ENCODE measurements at regions not wholly inside any gene's neighbourhood (a gene's known extent, or its start where the extent isn't known, plus 50 kb on each side); places are given as distances from the start of the nearest gene placed in this dataset.

DNA sequence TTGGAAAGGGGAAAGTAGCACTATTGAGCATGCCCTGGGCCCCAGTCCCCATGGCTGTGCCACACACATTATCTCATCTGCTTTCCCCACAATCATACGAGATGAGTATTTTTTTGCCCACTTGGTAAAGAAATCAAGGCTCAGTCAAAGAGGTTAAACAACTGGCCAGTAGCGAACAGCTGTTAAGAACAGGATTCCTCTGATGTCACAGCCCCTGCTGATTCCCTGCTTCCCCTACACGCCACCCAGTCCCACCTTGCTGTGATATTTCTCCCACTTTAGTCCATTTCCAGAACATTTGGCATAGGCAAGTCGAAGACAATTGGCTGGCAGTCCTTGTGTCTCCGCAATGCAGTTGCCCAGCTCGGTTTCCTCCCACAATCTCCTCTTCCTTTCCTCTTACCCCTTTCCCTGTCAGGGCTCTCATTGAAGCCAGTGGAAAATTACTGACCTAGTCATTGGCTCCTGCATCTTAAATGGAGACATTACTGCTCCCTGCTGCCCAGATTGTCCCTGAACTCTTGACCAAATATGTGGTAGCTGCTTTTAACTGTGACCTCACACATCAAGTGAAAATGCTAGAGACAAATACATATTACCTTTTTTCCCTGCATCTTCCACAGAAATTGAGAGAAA lies 56.5 kb upstream of the EEPD1 start:
- no peak for DNase-seq (ENCODE audit: low read depth, low spot score)

- no peak for DNase-seq (ENCODE audit: low read depth, low spot score)
Observed at GRCh38 chr7:36098096-36098495, 55.0 kb upstream of the EEPD1 start.

DNA sequence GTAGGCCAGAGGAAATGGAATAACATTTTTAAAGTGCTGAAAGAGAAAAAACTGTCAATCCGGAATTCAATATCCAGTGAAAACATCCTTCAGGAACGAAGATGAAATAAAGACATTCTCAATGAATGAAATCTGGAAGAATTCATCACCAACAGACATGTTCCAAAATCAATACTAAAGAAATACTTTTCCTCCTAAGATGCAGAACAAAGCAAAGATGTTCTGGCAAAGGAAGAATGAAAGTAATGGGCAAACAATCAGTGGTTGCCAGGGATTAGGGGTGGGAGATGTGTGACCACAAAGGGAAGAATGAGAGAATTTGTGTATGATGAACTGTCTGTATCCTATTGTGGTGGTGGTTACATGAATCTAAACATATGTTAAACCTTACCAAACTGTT lies 52.8 kb upstream of the EEPD1 start:
- no peak for DNase-seq (ENCODE audit: low read depth, low spot score)

DNA sequence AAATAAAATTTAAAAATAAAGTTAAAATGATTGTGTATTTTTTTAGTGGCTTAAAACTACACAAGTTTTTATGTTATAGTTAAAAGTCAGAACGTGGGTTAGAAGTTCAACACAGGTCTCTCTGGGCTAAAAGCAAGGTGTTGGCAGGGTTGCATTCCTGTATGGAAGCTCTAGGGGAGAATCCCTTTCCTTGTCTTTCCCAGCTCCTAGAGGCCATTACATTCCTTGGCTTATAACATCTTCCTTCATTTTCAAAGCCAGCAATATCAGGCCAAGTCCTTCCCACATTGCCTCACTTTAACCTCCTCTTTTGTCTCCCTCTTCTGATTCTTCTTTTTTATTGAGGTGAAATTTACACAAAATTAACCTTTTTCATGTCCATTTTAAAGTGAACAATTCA lies 52.4 kb upstream of the EEPD1 start:
- DNase-seq (ENCODE audit: low read depth, low spot score): no peak

All from smooth muscle cell of the brain vasculature (primary cell).